ENCODE measurements at regions not wholly inside any gene's neighbourhood (a gene's known extent, or its start where the extent isn't known, plus 50 kb on each side); places are given as distances from the start of the nearest gene placed in this dataset.

- TF ChIP-seq CTCF (conservative IDR thresholded peaks at IDR 0.05) (no peak), EZH2 (IDR thresholded peaks at IDR 0.05; ENCODE audit: low read depth) (no peak)
Observed at GRCh38 chr11:98194611-98195010, 826.1 kb upstream of the CNTN5 start.

Measured in PC-9 (cell line).